ENCODE measurements at regions not wholly inside any gene's neighbourhood (a gene's known extent, or its start where the extent isn't known, plus 50 kb on each side); places are given as distances from the start of the nearest gene placed in this dataset.

DNA sequence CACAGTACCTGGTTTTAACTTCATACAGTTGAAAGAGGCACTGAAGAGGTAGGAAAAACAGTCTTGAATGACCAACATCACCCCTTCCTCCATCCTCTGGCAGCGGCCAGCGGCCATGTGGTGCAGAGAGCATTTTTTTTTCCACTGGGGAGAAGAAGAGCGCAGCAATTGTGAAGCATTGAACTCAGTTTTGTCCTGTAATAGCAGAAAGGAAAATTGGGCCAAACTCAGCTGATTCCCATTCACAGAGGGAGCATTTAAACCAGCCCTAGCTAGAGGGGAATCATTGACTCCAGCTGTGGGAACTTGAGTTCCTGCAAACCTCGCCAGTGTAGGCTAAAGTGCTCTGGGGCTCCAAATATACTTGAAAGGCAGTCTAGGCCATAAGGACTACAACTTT is 316.6 kb upstream of the CHST9 start:
- no peak for TF ChIP-seq EZH2 (IDR thresholded peaks at IDR 0.05; ENCODE audit: low read length, missing control alignments)
- TF ChIP-seq, protein P1, sequence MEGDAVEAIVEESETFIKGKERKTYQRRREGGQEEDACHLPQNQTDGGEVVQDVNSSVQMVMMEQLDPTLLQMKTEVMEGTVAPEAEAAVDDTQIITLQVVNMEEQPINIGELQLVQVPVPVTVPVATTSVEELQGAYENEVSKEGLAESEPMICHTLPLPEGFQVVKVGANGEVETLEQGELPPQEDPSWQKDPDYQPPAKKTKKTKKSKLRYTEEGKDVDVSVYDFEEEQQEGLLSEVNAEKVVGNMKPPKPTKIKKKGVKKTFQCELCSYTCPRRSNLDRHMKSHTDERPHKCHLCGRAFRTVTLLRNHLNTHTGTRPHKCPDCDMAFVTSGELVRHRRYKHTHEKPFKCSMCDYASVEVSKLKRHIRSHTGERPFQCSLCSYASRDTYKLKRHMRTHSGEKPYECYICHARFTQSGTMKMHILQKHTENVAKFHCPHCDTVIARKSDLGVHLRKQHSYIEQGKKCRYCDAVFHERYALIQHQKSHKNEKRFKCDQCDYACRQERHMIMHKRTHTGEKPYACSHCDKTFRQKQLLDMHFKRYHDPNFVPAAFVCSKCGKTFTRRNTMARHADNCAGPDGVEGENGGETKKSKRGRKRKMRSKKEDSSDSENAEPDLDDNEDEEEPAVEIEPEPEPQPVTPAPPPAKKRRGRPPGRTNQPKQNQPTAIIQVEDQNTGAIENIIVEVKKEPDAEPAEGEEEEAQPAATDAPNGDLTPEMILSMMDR (conservative IDR thresholded peaks at IDR 0.05 in 1 of 2, IDR thresholded peaks at IDR 0.05 in 1 of 2; ENCODE audit: low read depth in 1 of 2, low read length in 2 of 2) = no peak

Data from fibroblast of lung (primary cell).